ENCODE measurements at regions not wholly inside any gene's neighbourhood (a gene's known extent, or its start where the extent isn't known, plus 50 kb on each side); places are given as distances from the start of the nearest gene placed in this dataset.

DNA sequence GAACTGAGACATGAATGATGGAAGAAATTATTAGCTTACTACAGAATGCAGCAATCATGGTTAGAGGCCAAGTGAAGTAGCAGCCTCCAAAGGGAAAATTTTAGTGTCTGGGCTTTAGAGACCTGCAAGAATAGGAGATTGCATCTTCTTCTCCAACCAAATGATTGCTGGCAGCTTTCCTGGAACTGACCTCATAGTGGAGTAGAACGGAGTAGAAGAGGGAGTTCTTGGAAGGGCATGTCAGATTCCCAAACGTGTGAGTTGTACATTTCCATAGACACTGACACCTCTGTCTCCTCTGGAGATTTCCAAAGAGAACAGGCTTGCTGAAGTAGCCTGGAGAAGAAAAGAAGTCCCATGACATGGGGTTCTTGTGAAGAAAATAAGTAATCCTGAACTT, 169.8 kb upstream of the ERBB4 start:
- no peak for DNase-seq (ENCODE audit: low spot score)

DNA sequence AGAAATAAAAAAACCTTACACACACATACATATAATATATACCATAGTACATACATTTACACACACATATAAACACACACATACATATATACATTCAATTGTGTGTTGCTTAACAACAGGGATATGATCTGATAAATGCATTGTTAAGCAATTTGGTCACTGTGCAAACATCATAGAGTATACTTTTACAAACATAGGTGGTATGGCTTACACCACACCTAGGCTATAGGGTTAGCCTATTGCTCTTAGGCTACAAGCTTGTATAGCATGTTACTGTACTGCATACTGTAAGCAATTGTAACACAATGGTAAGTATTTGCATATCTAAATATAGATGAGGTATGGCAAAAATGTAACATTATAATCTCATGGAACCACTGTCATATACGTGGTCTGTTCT, 156.8 kb upstream of the ERBB4 start:
- no peak for DNase-seq (ENCODE audit: low spot score)

DNA sequence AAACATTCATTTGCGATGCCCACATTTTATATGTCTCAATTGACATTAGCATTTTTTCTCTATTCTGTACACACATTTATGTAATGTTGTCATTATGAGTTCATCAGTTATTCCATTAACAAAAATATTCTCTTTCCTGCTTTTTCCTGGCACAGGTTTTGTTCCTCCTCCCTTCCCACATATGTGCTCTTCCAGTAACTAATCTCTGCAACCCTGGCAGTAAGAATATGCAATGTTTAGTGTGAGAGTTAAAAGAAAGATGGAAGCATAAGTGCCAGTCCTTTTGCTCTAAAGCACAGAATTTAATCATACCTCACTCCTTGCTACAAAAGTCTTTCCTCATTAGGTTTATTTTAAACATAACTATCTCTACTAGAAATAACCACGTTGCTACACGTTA, 155.8 kb upstream of the ERBB4 start:
- no peak for DNase-seq (ENCODE audit: low spot score)

DNA sequence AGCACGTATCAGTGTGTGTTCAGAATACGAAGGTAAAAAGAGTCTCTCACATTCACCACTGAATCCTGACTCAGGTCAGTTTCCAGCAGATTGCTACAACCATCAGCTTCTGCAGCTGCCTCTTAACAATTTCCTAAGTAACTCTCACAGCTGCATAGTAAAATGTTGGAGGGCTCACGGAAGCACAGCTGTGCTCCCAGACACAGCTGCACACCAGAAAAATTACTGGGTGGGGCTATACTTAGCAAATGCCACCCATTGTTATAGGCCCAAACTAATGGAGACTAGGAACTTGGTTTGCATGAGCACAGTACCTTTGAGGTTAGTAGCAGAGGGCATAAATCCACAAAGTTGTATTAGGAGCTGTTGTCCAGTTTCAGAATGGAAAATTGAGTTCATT, 153.9 kb upstream of the ERBB4 start:
- DNase-seq (ENCODE audit: low spot score) = no peak

DNA sequence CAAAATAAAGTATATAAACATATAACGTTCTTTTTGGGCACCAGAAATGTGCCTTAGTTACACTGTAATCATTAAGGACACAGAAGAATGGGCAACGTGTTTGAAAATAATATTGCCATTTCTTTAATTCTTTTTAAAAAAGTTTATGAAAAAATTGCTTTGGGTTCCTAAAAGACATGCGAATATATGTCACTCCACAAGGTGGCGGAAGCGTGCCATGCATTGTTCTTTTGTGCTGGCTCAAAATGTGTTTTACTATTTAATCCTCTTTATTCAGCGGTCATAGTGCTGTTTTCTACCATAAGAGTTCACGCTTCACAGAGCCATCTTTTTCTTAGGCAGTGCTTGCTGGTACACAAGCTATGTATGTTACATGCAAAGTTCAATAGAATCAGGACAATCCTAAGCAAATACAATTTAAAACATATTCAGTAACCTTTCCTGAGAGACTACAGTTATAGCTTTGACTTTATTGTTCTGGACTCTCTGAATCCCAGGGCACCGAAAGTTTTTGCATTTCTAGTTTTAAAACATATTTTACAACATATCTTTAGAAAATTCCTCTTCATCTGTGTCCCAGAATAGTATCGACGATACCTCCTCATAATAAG, 147.8 kb upstream of the ERBB4 start:
- DNase-seq (ENCODE audit: low spot score) = peak; percentile 55

DNA sequence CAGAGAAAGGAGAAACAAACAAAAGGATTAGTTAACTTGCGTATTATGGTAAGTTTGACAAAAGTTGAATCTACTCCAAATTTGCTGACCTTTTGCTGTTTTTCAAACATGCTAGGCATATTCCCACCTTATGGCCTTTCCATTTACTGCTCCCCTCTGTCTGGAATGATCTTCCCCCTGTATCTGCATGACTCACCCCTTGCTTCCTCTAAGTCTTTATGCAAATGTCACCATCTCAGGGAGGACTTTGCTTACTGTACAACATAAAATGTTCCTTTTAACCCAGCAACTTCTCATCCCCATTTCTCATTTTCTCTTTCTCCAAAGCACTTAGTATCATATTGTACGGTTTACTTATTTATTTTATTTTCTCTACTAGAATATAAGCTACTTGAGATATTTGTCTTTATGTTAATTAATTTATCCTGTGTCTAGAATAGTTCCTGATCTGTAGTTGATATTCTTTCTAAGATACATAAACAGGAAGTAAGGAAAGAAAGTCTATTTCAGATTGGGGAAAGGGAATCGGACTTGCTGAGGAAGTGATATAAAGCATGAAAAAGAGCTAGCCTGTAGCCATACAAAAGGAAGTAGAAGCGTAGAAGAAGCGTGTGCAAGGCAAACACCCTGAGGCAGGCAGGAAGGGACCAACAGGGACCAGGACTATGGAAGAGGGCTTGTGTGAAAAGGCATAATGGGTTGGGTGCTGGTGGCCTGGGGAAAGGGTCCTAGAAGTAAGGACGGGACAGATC, 144.9 kb upstream of the ERBB4 start:
- no peak for DNase-seq (ENCODE audit: low spot score)

DNA sequence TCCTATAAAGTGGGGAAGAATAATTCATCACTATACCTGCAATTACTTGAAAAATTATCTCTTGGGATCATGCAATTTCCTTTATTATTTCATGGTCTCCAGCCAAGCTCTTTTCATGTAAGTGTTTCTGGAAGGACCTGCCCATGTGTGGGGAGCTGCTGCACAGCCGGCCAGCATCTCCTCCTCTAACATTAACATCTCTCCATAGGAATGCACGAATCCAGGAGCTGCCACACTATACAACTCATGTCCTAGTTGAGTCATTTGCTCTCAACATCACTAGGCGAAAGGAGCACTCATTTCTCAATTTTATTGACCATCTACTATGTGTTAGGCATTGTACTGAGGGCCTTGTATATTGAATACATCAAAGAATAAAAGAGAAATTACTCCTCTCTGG, 144.3 kb upstream of the ERBB4 start:
- DNase-seq (ENCODE audit: low spot score) = no peak

DNA sequence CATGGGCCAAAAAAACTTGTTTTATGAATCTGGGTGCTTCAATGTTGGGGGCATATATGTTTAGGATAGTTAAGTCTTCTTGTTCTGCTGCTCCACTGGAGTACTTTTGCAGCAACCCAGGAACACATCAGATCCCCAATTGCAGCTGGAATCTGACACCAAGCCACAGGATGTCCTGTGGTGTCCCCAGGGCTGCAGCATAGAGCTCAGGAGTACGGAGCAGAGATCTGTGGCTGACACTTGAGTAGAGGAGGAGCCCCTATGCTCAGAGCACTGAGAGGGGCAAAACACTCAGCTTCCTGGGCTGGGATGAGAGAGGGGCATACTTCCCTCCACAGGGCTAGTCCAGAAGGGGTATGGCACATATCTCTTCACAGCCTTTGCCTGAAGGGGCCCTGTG, 138.9 kb upstream of the ERBB4 start:
- DNase-seq (ENCODE audit: low spot score) = peak; percentile 47

DNA sequence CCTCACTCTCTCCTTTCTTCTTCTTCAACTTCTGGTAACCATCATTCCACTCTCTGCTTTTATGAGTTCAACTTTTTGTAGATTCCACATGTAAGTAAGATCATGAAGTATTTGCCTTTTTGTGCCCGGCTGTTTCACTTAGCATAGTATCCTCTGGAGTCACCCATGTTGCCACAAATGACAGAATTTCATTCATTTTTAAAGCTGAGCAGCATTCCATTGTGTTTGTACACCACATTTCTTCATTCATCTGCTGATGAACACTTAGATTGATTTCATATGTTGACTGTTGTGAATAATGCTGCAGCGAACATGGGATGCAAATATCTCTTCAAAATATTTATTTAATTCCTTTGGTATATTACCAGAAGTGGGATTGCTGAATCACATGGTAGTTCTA, 133.6 kb upstream of the ERBB4 start:
- DNase-seq (ENCODE audit: low spot score) = no peak

DNA sequence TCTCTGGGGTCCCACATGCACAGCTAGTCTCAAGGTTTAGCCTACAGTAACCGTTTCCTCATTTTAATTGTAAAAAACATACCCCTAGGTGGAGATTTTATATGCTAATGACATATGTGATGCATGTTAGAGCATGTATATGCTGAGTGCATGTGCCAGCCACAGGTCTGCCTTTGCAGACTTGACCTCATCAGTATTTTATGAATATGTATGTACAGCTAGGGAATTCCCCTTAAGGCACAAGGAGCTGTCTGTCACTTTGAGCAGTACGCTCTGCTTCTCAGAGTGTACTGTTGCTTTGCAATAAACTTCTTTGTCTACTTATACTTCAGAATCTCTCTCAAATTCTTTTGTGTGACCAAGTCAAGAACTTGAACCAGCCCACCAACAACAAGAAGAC, 131.2 kb upstream of the ERBB4 start:
- DNase-seq (ENCODE audit: low spot score) = no peak

DNA sequence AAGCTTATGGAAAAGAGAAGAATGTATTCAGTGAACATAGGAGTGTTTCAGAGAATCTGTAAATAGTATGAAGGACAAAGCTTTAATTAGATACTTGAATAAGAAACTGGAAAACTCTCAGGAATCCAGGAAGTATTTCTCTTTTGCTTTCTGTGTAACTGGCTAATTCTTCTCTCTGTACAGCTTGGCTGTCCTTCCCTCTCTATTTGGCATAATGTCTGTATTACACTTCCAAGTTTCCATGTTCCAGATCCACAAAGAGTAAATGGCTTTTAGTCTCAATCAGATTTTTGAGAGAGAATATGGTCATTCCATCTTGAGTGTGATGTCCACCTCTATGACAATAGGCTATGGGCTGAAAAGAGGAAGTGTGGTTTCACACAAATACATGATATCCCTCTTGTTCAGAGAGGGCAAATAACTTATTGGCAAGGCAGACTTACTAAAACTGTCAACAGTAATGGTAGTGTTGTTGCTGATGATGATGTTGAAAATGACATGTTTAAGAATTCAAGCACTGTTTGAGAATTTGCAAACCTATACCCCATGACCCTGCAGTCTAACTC, 129.2 kb upstream of the ERBB4 start:
- DNase-seq (ENCODE audit: low spot score) = no peak

DNA sequence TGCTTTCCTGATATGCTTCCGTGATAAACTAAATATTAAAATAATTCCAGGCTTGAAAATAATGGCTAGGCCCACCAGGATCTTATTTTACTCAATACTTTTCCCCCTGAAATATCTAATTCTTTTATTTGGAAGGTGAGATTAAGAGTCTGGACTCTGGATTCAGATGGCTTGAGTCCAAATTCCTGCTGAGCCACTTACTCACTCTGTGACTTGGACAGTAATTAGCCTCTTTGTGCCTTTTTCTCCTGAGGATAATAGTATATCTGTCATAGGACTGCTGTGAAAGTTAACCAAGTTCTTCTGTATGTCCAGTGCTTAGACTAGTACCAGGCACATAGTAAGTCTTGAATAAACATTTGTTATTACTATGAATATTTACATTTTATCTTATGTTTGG, 127.3 kb upstream of the ERBB4 start:
- no peak for DNase-seq (ENCODE audit: low spot score)

DNA sequence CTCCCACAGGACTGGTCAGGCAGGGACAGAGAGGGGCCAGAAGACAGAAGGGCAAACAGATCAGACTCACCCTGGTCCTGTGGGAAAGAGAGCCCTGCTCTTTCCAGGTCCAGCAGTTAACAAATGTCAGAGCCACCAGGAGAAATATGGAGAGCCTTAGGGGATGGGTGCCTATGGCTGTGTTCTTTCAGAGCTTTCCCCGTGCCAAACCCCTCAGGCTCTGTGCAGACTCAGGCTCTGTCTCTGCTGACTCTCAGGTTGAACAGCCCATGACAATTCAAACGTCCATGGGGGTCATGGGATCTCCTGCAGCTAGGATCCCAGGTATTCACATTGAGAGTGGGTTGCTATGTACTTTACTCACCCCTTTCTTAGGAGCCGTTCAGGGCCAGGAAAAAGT, 120.8 kb upstream of the ERBB4 start:
- no peak for DNase-seq (ENCODE audit: low spot score)

DNA sequence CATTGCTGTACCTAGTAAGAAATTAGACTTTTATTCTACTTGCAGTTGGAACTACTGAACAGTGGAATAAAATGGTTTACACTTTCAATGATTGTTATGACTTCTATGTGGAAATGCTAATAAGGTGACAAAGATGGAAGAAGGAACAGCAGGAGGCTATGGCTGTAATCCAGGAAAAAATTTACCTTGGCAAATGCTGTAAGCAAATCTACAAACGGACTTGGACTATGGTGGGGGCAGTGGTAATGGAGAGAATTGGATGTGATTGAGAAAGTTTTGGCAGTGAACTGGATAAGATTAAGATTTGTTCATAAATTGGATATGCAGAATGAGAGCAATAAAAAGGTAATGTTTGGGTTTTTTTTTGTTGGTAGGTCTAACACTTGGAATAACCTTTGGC, 111.0 kb upstream of the ERBB4 start:
- no peak for DNase-seq (ENCODE audit: low spot score)

DNA sequence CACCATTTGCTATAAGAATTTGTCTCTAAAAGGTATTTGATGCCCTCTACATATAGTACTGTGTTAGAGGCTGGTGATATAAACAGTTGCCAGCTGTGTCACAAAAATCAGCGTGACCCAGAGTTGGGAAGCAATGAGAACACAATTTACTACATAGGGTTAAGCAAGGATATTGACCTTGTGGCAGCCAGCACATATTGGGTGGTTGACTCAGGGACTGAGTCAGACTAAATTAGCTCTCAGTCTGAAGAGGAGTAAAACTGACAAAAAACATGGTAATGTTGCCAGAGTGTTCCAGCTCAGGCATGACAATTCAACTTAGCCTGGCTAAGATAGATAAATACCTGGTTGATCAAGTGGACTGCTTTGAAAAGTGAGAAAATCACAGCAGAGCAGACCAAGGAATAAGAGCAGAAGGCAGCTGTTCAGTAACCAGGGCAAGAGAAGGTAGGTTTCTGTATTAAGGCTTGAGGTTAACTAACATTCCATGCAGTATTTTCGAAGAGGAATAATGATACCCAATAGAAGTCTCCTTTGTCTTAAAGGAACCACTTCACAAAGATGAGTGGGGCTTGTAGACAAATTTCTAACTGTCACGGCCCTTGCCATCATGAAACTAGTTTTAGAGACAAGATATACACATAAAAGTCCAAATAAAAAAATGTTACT, 108.2 kb upstream of the ERBB4 start:
- DNase-seq (ENCODE audit: low spot score) = no peak

DNA sequence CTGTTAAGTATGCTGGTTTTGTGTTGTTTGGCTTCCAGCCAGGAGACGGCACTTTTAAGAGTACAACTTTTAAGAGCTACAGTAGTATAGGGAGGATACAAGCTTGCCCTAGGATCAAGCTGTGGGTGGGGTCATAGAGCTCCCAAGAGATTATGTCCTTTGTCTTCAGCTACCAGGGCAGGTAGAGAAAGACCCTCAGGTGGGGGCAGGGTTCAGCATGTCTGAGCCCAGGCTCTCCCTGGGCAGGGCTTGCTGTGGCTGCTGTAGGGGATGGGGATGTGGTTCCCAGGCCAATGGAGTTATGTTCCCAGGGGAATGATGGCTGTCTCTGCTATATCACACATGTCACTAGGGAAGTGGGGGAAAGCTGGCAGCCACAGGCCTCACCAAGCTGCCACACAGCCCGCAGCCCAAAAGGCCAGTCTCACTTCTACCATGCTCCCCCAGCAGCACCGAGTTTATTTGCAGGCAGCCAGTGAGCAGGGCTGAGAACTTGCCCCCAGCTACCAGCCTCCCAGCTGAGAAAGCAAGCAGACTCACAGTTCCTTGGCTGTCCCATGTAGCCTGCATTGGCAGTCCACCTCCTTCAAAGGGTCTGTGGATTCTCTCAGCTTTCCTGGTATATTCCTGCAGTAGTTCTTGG, 105.7 kb upstream of the ERBB4 start:
- no peak for DNase-seq (ENCODE audit: low spot score)

DNA sequence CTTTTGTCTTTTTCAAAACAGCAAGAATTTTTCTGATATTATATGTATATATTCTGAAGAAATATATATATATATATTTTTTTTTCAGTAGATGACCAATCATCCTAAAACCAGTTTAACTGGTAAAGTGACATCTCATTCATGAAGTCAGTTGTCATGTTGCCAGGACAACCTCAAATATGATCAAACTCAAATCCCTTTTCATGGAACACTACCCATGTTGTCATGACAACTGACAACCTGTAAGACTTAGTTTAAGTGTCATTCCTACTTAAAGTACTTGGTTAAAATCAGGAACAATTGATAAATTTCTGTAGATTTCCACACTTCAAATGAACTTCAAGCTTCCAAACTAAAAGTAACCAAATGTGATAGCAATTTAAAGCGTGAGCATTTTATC, 101.8 kb upstream of the ERBB4 start:
- DNase-seq (ENCODE audit: low spot score) = peak; percentile 8

DNA sequence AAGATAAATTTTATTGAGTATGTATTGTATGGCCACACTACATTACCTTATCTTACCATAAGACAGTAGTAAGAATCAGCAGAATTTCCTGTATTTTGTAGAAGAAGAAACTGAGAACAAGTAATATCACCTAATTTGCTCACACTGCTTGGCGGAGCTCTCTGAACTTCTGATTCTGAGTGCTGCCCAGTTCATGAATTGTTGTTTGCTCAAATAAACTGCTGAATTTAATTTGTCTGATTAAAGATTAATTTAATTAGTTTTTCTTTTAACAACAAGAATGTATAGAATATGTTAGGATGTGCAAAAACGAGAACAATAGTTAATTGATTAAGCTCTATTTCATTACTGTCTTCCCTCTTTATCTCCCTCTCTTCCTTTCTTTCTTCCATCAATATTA, 100.1 kb upstream of the ERBB4 start:
- no peak for DNase-seq (ENCODE audit: low spot score)

DNA sequence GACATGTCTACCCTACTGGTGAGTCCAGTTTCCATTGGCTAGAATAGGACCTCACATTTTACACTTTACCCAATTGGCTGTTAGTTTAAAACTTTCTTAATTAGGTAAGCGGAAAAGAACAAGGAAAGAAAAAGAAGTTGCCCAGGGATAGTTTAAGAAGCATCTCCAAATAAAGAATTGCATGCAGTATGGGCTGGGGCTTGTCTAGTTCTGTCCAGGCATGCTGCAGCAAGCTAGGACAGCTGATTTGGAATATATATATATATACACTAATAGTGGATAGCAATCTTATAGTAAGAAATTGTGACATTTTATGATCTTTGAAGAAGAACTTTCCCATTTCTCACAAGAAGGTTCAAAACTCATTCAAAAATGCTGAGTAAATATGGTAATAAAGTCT, 90.0 kb upstream of the ERBB4 start:
- no peak for DNase-seq (ENCODE audit: low spot score)

DNA sequence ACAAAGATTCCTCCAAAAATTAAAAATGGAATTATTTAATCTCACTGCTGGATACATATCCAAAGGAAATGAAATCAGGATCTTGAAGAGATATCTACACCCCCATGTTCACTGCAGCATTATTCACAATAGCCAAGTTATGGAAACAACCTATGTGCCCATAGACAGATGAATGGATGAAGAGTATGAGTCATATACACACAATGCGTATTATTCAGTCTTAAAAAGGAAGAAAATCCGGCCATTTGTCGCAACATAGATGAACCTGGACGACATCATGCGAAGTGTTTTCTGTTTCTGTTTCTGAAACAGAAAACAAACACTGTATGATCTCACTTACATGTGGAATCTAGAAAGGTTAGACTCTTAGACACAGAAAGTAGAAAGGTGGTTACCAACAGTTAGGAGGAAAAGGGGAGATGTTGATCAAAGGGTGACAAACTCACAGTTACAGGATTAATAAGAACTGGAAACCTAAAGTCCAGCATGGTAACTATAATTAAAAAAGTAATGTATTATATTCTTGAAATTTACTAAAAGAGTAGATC, 87.8 kb upstream of the ERBB4 start:
- DNase-seq (ENCODE audit: low spot score) = no peak

DNA sequence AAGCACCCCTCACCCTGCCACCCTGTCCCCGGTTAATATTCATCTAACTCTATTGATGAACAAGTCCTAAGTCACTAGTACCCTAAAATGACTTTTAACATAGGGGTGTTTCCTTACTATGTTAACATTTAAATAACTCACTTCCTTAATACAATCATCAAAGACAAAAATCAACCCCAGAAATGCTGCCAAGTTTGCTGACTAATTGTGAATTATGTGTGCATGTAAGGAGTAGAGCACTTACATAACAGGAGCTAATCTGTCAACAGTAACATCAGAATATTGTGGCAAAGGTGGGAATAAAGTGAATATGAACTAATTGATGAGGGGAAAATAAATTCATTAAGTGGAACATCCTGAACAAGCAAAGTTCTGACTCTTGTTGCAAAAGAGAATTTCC, 81.4 kb upstream of the ERBB4 start:
- DNase-seq (ENCODE audit: low spot score) = no peak

DNA sequence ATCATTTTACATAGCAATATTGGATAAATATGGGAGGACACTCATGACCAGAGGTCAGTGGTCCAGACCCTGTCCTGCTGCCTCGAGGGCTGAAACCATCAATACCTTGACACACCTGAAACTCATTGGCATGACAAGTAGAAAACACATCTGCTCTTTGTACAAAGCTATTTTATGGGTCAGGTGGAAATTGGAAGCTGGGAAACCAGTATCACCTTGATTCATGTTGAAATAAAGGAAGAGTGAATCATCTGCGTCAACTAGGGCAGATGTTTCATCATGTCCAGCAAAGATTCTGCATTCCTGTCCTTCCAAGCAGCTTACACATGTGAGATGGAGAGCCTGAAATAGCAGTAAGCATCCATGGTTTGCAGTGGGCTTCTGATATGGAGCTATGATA, 80.0 kb upstream of the ERBB4 start:
- DNase-seq (ENCODE audit: low spot score) = no peak
